ENCODE measurements at regions not wholly inside any gene's neighbourhood (a gene's known extent, or its start where the extent isn't known, plus 50 kb on each side); places are given as distances from the start of the nearest gene placed in this dataset.
A peak's percentile ranks its signal among the peaks of the same experiment; 100 is the strongest.

- H3F3A ChIP-seq (ENCODE audit: low read length, unreplicated experiment), result no peaks in the 10 kb centered on the region
- CTCF ChIA-PET, result no interaction called here
- H3K79me2 ChIP-seq (ENCODE audit: low read length), result no peaks in the 10 kb centered on the region
- TF ChIP-seq EZH2phosphoT487 (IDR thresholded peaks at IDR 0.05; ENCODE audit: borderline replicate concordance, low read length) (no peak), CTCF (conservative IDR thresholded peaks at IDR 0.05; ENCODE audit: low read depth, low read length) (no peak), EZH2 (IDR thresholded peaks at IDR 0.05; ENCODE audit: low read length, unreplicated experiment) (no peak)
- H3K9me3 ChIP-seq (ENCODE audit: low read length), result peaks cover 25% of the 10 kb centered on the region
- H3K27me3 ChIP-seq (ENCODE audit: low read length), result no peaks in the 10 kb centered on the region
- H3K4me1 ChIP-seq (ENCODE audit: insufficient read depth, low read length), result peaks cover 42% of the 10 kb centered on the region
- intact Hi-C loops (cut with micrococcal nuclease), result no loop called here
- peaks cover 8% of the 10 kb centered on the region; the same call in 1 of the 2 replicates for H3K36me3 ChIP-seq (ENCODE audit: low read depth, low read length)
- no peak overlapping the region for H2AFZ ChIP-seq (ENCODE audit: low read length)
- BruUV-seq (replicated peaks), result no TSS peak
- H4K20me1 ChIP-seq (ENCODE audit: low read length), result no peaks in the 10 kb centered on the region
- no peak overlapping the region for H3K4me3 ChIP-seq (ENCODE audit: low read length)
- no peaks in the 10 kb centered on the region for H3K9me2 ChIP-seq (replicated peaks; ENCODE audit: low read length)
- DNase-seq, result no peak
- POLR2A ChIA-PET (ENCODE audit: unreplicated experiment), result no interaction called here
- H3K9ac ChIP-seq (ENCODE audit: low read length), result no peak overlapping the region
- no peak overlapping the region for H3K27ac ChIP-seq (ENCODE audit: low read length)
- no peak overlapping the region for H3K4me2 ChIP-seq (ENCODE audit: low read length)
- no peak for ATAC-seq
These were observed 493.7 kb downstream of the BTBD3 start for GRCh38 chr20:12411246-12411940.

- ATAC-seq, result no peak
- BruUV-seq (replicated peaks), result no TSS peak
- Histone ChIP-seq H3K27ac (ENCODE audit: low read length) (no peak overlapping the region), H3K79me2 (ENCODE audit: low read length) (no peaks in the 10 kb centered on the region), H3K4me1 (ENCODE audit: insufficient read depth, low read length) (peaks cover 42% of the 10 kb centered on the region), H2AFZ (ENCODE audit: low read length) (no peak overlapping the region), H3K4me2 (ENCODE audit: low read length) (no peak overlapping the region), H3K36me3 (ENCODE audit: low read depth, low read length) (peaks cover 8% of the 10 kb centered on the region; the same call in 1 of the 2 replicates), H4K20me1 (ENCODE audit: low read length) (no peaks in the 10 kb centered on the region), H3K9me2 (replicated peaks; ENCODE audit: low read length) (no peaks in the 10 kb centered on the region), H3F3A (ENCODE audit: low read length, unreplicated experiment) (no peaks in the 10 kb centered on the region), H3K4me3 (ENCODE audit: low read length) (no peak overlapping the region), H3K9ac (ENCODE audit: low read length) (no peak overlapping the region), H3K27me3 (ENCODE audit: low read length) (no peaks in the 10 kb centered on the region), H3K9me3 (ENCODE audit: low read length) (peaks cover 10% of the 10 kb centered on the region)
- TF ChIP-seq EZH2phosphoT487 (IDR thresholded peaks at IDR 0.05; ENCODE audit: borderline replicate concordance, low read length) (no peak), CTCF (conservative IDR thresholded peaks at IDR 0.05; ENCODE audit: low read depth, low read length) (no peak), EZH2 (IDR thresholded peaks at IDR 0.05; ENCODE audit: low read length, unreplicated experiment) (no peak)
- POLR2A ChIA-PET (ENCODE audit: unreplicated experiment), result no interaction called here
- intact Hi-C loops (cut with micrococcal nuclease), result no loop called here
- DNase-seq, result no peak
- CTCF ChIA-PET, result no interaction called here
These were observed 495.4 kb downstream of the BTBD3 start for GRCh38 chr20:12413116-12413515.

- BruUV-seq (replicated peaks), result no TSS peak
- intact Hi-C loops (cut with micrococcal nuclease), result no loop called here
- POLR2A ChIA-PET (ENCODE audit: unreplicated experiment), result no interaction called here
These were observed 497.0 kb downstream of the BTBD3 start for GRCh38 chr20:12414446-12415274.

More at GRCh38 chr20:12414446-12415274, 497.0 kb downstream of the BTBD3 start:
- DNase-seq, result peak; percentile 87
- Histone ChIP-seq H3K27ac (ENCODE audit: low read length) (peak overlapping the region; percentile 35), H3K9me2 (replicated peaks; ENCODE audit: low read length) (no peaks in the 10 kb centered on the region), H3K4me1 (ENCODE audit: insufficient read depth, low read length) (peaks cover 35% of the 10 kb centered on the region), H3K9me3 (ENCODE audit: low read length) (no peaks in the 10 kb centered on the region), H3K9ac (ENCODE audit: low read length) (no peak overlapping the region), H3F3A (ENCODE audit: low read length, unreplicated experiment) (no peaks in the 10 kb centered on the region), H2AFZ (ENCODE audit: low read length) (peak overlapping the region; percentile 41), H3K27me3 (ENCODE audit: low read length) (no peaks in the 10 kb centered on the region), H3K4me3 (ENCODE audit: low read length) (peak overlapping the region; percentile 36), H3K79me2 (ENCODE audit: low read length) (no peaks in the 10 kb centered on the region), H3K36me3 (ENCODE audit: low read depth, low read length) (no peaks in the 10 kb centered on the region), H3K4me2 (ENCODE audit: low read length) (peak overlapping the region; percentile 75), H4K20me1 (ENCODE audit: low read length) (no peaks in the 10 kb centered on the region)
- peak; percentile 27; the same call in 1 of the 2 replicates for ATAC-seq
- CTCF ChIA-PET, result no interaction called here
- TF ChIP-seq EZH2phosphoT487 (IDR thresholded peaks at IDR 0.05; ENCODE audit: borderline replicate concordance, low read length), result no peak
- TF ChIP-seq EZH2 (IDR thresholded peaks at IDR 0.05; ENCODE audit: low read length, unreplicated experiment), result no peak
- no peak for TF ChIP-seq CTCF (conservative IDR thresholded peaks at IDR 0.05; ENCODE audit: low read depth, low read length)

Data from PC-3 (cell line).